NCI-H187 (cell line): ENCODE measurements at regions not wholly inside any gene's neighbourhood (a gene's known extent, or its start where the extent isn't known, plus 50 kb on each side); places are given as distances from the start of the nearest gene placed in this dataset.

Experiments used
- DNase-seq, 2 experiments: peaks; one replicate each; lab custom pipeline; 2025; lab: John Stamatoyannopoulos, UW

DNA sequence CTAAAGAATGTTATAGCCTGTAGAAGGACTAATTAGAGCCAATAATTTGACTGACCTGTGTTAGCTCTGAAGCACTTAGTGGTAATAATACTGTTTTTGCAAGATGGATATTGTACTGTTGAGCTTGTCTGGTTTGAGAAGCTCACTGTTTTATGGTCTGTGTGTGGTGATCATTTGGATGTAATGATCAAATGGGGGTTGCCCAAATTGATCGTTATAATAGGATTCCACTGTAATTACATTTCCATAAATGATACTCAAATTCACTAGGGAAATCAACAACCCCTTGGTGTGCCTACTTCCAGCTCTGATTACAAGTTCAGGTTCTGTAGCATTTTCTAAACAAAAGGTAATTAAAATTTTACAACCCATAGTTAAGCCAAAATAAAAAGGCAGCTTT, 971.4 kb downstream of the TTLL7 start:
- DNase-seq, result no peak

DNA sequence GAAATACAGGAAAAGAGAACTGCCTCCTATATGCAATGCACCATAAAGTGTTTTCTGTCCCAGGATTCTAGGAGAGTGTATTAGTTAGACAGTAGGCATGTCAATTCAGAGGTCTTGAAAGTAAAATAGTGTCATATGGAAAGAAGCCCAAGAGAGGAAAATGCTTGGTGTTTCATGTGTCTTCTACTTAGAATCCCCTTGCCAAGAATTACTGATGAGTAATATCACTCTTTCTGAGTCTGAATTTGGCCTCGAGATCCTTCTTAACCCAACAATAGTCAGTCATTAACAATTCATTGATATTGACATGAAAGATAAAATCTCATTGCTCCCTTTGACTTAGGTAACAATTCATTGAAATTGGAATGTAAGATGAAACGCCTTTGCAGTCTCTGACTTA, 972.2 kb downstream of the TTLL7 start:
- DNase-seq, result no peak

DNA sequence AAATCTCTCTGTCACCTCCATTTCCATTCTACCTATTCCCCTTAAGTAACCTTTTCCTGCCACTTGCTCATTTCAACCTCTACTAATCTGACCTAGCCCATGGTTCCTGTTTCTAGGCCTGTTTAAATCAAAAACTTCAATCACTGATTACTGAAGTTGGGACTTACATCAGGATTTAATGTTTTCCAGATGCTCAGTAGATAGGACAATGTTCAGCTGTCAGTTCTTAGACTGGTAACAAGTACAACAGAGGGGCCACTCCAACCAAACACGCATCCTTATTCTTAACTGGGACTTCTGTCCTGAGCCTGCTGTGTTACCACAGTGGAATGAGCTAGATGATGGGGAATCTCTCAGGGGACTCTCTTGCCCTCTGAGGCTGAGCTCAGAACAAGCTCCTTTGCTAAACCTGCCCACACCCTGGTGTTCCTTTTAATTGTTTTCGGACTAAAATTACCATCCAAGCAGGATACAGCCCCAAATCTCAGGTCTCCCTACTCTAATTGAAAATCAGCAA, 974.6 kb downstream of the TTLL7 start:
- DNase-seq, result no peak

DNA sequence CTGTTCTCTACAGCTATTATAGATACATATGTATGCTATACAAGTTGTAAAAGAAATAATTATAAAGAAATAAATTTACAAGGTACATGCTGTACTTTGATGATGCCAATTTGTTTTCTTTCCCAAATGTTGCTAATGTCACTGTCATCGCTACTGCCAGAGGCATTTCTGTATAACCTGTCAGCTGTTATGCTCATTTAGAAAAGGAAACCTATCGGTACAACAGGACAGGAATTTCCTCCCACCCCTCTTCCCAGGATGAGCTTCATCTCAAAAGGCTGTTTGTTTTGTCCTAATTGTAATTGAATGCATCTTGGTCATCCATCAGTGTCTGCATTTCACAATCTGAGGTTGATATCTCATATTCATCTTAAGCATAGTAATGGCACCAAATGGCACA, 975.7 kb downstream of the TTLL7 start:
- no peak for DNase-seq

DNA sequence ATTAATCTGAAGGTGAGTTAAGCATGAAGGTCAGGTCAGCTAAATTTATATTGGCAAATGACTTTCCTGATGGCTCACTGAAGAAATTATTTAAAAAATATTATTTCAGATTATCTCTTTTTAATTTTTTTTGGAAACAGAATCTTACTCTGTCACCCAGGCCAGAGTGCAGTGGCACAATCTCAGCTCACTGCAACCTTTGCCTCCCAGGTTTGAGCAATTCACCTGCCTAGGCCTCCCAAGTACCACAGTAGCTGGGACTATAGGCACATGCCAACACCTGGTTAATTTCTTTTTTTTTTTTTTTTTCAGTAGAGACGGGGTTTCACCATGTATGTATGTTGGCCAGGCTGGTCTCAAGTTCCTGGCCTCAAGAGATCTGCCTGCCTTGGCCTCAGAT, 976.7 kb downstream of the TTLL7 start:
- DNase-seq, result no peak

DNA sequence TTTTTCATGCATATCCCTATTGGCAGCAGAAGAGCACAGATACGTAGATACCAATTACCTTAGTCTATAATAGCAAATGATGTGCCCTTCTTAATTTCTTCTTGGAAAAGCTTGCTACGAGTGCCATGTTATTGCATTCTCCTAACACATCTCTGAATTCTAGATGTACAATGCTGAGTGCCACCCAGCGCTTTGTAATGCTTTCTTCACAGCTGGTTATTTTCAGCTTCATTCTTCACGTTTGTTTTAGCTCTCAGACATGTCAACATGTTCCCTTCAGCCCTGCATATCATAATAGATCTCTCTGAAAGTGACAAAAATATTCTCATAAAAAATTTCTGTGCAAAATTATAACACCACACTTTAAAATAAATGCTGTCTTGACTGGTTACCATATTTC, 981.2 kb downstream of the TTLL7 start:
- no peak for DNase-seq

DNA sequence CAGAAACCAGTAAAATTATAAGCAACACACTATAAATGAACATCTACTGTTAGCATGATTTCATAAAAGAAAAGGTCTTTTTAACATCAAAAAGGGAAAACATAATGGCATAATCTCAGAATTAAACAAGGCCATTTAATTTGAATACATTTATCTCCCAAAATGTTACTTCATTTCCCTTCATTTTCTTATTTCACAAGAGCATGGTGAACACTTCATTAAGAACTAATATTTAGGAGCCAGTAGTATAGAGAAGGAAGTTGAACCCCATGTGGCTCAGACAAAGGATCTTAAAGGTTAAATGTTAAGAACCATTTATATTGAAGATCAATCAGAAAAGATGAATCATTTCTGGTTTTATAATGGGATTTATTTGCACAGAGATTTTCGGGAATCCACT, 981.7 kb downstream of the TTLL7 start:
- no peak for DNase-seq

DNA sequence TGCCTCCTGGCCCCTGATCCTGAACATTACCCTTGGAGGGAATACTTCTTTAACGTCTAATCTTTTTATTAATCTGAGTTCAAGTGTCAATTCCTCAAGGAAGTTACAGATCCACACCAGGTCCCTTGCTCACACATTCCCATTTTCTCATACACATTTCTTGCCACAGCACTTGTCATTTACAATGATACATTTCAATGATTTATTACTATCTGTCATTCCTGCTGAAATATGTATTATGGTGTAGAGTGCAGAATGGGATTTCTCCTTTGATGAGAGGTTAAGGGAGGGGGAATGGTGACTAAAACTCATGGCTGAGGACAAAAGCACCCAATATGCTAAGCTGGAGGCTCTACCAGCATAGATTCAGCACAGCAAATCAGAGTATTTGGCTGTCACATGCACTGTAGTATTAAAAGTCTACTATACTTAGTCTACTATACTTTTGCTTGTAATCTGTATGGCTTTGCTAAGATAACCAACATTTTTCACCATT, 982.5 kb downstream of the TTLL7 start:
- no peak for DNase-seq

DNA sequence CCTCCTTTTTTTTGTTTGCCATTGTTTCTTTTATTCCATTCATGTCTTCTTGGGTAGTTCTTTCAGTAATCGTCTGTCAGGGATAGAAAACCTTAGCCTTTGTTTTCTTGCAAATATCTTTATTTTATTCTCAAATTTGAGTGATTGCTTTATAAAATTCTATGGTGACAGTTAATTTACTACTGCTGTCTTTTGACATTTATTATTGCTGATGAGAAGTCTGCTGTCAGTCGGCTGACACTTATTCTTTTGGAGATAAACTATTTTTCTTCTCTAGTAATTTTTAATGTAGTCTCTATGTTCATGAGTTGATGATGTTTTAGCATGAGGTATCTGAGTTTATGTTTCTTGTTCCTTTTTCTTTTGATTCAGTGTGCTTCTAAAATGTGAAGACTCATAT, 983.8 kb downstream of the TTLL7 start:
- no peak for DNase-seq

DNA sequence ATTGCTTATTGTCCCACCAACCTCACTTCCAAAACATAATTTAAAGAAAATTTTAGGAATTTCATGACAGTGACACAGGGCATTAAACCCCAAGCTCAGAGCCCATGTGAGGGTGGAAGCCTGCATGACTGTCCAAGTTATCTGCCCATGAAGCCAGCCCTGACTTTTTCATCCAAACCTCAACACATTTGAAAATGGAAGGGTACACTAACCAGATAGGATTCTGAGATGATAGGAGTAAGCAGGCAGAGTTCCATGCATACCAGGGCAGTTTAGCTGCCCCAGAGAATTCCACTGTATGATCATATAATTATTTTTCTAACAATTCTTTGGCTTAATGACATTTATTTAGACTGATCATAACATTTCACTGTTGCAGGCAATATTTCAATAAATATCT, 986.0 kb downstream of the TTLL7 start:
- no peak for DNase-seq

DNA sequence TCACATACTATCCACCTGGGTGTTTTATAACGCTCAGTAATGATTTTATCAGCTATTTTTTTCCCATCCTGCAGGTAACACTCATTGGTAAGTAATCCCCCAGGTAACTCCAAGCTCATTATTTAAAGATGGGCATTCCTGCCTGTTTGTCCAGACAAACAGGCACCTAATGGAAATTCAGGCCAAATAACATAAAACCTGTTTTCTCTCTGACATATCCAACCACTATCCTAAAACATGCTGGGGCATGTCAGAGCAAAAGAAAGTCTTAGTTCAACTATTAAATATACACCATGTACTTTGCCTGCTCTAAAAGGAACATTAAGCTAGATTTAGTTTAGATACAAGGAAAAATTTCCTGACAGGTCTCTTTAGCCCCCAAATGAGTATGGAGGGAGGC, 987.7 kb downstream of the TTLL7 start:
- no peak for DNase-seq

DNA sequence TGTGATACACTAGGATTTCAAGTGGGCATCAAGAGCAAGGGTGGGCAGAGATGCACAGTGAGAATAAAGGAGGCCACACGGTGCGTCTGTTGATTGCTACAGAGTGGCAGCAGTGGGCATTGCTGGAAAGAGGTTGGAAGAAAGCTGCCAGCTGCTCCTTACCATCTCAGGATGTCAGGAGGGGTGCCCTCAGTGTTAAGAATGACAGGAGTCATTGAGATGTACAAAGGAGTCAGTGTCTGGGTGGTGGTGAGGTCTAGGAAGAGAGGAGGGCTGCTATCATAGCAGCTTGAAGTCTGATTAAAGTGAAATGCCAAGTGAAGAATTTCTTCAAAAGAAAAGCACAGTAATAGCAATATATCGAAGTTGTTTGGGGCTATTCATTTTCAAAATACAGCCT, 992.7 kb downstream of the TTLL7 start:
- DNase-seq, result no peak

DNA sequence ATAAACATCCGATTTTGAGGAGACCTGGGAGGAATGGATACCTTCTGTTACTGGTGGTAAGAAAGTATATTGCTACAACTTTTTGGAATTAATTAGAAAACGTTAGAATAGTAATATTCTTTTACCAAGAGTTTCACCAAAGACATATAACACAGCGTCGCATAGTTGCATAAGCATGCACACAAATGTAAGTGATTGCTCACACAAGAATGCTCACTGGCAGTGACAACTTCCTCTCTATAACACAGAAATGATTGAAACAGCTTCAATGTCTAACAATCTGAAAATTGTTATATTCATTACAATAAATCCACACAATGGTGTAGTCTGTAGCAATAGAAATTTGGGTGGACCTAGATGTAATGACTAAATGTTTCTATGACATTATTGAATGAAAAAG, 998.6 kb downstream of the TTLL7 start:
- DNase-seq, result no peak

DNA sequence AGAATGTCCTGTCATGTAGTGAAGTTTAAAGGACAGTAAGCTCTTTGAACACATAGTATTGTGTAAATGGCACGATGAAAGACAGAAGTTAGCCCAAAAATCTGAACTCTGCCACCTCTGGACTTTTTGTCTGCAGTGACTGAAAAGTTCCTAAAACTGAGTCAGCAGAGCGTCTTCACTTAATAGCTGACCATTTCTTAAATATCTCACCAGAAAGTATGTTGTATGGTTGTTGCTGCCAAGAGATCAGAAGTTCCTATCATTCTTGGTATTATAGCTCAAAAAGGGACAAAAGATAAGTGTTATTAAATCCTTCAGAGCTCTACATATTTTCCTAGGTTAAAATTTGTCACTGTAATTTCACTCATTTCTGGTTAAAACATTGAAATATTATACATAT, 1003.0 kb downstream of the TTLL7 start:
- DNase-seq, result no peak

DNA sequence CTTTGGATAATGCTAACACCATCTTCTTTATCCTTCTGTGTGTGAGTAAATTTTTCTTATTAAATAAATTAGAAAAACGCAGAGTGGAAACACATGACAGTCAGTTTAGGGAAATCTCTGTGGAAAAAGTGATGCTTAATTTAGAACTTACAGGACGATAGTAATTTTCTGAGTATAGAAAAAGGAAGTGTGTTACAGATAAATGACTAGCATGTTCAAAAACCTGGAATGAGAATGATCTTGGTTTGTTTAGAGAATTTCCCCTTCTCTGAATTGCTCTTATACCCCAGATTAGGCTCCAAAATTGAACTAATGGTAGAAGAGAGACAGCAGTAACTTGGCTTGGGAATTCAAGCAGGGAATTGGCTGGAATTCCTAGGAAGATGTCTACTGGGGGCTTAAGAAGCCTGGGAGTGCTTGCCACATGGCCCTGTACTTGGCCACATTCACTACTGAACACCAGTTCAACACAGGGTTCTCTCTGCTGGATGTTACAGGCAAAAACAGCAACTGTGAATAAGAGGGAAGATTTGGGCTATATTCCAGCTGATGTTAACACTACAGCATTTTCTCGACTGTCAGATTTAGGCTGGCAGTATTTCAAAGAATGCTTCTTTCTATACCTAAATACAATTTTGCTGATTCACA, 1004.2 kb downstream of the TTLL7 start:
- no peak for DNase-seq

DNA sequence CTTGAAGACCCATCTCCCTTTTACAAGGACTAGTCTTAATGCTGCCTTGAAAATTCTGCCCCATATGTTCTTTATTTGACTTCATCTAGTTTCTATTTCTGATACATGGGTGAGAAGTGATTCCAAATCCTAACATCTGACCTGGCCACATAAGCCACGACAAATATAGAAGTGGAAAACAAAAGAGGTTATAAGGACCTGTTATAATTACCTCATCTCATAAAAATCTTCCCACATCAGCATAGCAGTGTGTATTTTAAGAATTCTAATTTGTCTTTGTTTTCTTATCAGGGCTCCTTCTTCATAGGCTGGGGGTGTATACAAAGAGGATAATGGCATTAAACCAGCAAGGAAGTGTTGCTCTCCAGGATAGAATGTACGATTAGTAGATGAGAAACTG, 1007.4 kb downstream of the TTLL7 start:
- DNase-seq, result no peak

DNA sequence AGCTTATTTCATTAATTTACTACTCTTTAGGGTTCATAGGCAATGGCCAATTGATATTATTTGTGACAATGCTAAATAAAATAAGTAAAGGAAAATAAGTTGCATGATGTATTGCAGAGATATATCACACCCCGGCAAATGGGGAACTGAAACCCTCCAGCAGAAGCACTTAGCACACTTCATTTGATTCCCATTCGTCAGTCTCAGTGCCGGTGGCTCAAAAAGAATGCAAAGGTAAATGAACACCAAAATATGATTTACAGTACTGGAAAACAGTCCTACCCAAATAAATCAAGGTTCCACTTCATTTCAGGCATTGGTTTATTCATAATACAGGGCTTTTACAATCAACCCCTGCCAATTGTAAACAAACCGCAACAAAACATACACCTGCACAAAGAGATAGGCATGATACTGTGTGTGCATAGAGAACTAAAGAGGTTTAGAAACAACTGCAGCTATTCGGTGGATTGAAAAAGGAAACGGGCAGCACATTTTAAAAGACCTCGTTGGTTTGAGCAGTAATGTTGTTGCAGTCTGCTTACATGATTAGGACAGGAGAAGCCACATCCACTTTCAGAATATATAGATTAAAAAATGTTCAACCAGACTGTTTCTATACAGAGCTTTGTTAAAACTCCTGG, 1019.2 kb downstream of the TTLL7 start:
- DNase-seq, result peak; percentile 7 to 35

DNA sequence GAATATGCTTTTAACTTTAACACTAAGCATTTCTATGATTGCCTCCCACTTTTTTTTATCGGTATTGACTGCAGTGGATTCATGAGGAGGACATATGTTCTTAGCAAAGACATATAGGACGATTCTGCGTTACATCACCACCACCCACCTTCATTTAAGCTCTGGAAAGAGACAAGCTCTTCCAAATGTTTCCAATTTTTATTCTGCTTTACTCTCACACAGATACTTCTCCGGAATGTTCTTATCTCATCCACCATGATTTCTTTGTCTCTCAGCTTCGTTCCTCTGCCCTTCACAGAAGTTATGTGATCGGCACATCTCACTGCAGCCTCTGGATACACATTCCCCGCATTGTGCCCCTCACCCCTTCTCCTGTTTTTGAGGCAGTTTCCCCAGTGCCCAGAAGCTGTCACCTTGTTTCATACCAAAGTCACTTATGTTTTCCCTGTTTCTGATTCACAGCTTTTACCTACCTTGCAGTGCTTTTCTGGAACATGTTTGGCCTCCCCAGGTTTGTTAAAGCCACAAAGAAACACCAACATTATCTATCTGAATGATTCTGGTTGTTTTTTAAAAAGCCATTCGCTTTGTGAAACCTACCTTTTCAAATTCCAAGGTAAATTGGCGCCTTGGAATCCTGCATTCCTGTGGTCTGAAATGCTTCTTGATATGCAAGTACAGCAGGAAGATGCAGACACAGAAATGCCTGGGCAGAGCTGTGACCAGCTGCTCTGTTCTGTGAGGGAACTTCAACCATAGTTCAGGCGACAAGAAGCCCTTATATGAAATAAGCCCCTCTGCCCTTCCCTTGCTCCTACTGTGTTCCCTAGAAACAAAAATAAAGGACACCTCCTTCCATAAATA, 1020.2 kb downstream of the TTLL7 start:
- DNase-seq, result no peak

DNA sequence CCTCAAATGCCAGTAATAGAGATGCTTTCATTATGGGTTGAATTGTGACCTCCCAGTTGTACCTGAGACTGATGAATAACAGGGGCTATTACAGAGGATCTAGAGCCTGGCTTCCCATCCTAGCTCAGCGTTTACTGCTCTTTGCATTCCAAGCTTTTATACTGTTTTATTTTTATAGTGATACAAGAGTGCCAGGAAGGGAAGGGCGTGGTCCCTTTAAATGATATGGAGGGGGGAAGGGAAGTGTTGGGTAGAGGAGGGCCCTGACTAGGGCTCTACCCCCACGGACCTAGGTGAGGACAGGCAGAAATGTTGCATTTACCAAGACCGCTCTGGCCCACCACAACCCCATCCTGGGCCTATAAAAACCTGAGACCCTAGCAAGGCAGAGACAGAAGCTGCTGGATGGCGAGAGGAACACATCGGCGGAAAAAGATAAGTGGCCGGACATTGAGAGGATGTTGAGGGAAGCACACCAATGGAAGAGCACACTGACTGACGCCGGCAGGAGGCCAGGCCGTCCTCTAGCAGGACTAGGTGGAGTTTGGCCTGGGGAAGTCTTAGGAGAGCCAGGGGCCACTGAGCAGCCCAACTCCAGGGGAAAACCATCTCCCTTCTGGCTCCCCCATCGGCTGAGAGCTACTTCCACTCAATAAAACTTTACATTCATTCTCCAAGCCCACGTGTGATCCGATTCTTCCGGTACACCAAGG, 1025.9 kb downstream of the TTLL7 start:
- DNase-seq, result no peak

DNA sequence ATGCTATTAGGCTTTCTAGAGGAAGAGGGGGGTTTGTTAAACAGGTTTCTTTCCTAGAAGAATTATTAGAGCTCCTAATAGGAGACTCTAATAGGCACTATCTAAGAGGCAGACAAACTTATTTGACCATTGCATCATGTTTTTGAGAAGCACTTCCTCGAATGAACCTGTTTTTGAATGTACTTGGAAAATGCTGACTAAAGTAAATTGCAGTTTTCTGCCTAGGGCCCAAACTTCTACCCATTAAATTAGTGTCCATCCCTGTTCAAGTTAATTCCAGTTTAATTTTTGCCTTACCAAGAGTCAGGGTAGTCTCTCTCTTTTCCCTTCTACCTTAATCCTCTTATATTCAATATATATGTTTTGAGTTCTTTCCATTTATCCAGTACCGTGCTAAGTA, 1029.6 kb downstream of the TTLL7 start:
- no peak for DNase-seq

DNA sequence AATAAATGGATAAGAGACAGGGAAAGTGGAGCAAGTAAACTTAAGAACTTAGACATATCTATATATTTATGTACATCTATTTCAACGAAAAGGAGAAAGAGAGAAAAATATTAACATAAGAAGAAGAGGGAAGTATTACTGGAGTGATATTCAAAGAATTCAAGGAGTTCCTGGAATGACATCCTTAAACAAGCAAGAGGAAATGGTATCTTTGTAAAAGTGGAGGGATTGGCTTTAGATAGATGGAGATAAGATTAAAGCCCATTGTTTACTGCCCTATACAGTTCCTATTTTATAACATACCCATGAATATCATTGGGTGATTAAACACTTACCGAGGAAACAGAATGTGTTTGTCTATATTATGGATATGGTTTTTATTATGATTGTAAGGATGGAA, 1036.3 kb downstream of the TTLL7 start:
- no peak for DNase-seq

DNA sequence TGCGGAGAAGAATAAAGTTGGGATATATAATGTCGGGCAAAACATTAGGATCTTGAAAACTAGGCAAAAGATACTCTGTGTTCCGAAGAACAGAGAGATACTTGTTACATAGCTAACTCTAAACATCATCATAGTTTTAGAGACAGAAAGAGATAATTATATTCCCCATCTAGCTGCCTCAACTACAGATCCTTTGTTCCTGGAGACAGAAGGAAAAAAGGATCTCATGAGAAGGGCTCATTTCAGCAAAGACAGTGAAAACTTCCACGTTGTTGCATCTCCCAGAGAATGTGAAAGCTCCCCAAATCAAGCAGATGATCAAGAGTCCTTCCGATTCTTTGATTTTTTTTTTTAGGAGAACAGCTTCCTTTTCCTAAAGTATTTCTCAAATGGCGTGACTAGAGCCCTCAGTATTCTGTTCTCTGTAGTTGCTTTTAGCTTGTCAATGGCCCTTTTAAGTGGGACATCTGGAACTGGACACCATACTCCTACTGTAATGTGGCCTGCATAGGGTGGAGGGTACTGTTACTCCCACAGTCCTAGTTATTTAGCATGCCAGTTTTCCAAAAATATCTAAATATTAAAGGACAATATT, 1048.2 kb downstream of the TTLL7 start:
- no peak for DNase-seq
